VCaP (cell line): ENCODE measurements at regions not wholly inside any gene's neighbourhood (a gene's known extent, or its start where the extent isn't known, plus 50 kb on each side); places are given as distances from the start of the nearest gene placed in this dataset.

ENCODE experiments used
- H3K27ac ChIP-seq: fragments of 450-650 bp; 2 replicates; pipeline ENCODE4 v1.5.1; 2017
- CTCF ChIP-seq: fragments of 450-650 bp; conservative IDR thresholded peaks from 2 replicates; pipeline ENCODE4 v1.5.1; 2017; ENCODE audit warnings: mild to moderate bottlenecking, moderate library complexity

GRCh38 chr13:111857846-111858560, 208.9 kb upstream of the SOX1 start:
- no peak for TF ChIP-seq CTCF
- H3K27ac ChIP-seq = no peak overlapping the region

- TF ChIP-seq CTCF = no peak
- H3K27ac ChIP-seq = no peak overlapping the region
Measured at GRCh38 chr13:111858571-111858970, 208.4 kb upstream of the SOX1 start.

- TF ChIP-seq CTCF = no peak
Measured at GRCh38 chr13:111859354-111860230, 207.4 kb upstream of the SOX1 start.

GRCh38 chr13:111860231-111860552, 206.8 kb upstream of the SOX1 start:
- no peak for TF ChIP-seq CTCF
- no peak overlapping the region for H3K27ac ChIP-seq

More at GRCh38 chr13:111859354-111860230, 207.4 kb upstream of the SOX1 start:
- no peak overlapping the region for H3K27ac ChIP-seq

GRCh38 chr13:111861319-111861718, 205.6 kb upstream of the SOX1 start:
- H3K27ac ChIP-seq = no peak overlapping the region
- TF ChIP-seq CTCF = no peak

- no peak for TF ChIP-seq CTCF
- H3K27ac ChIP-seq = no peak overlapping the region
Measured at GRCh38 chr13:111861766-111862366, 205.1 kb upstream of the SOX1 start.
